Nephron (organoid): ENCODE measurements at regions not wholly inside any gene's neighbourhood (a gene's known extent, or its start where the extent isn't known, plus 50 kb on each side); places are given as distances from the start of the nearest gene placed in this dataset.

Experiments used
- H3K27ac Mint-ChIP-seq, 3 experiments: 2 replicates each; pipeline ENCODE4 v1.8.0; 2020; ENCODE audit warnings: mixed read lengths in 3 of 3, mild to moderate bottlenecking in 2 of 3, moderate library complexity in 1 of 3
- H3K27me3 Mint-ChIP-seq: 2 replicates; pipeline ENCODE4 v1.8.0; 2021; ENCODE audit warnings: low read depth, mild to moderate bottlenecking, moderate library complexity, mixed read lengths
- H3K36me3 Mint-ChIP-seq: 2 replicates; pipeline ENCODE4 v1.8.0; 2020; ENCODE audit warnings: low read depth, mixed read lengths
- H3K4me1 Mint-ChIP-seq: 2 replicates; pipeline ENCODE4 v1.8.0; 2020; ENCODE audit warnings: mixed read lengths
- H3K4me3 Mint-ChIP-seq, 3 experiments: 2 replicates each; pipeline ENCODE4 v1.8.0; 2020; ENCODE audit warnings: mild to moderate bottlenecking in 3 of 3, mixed read lengths in 3 of 3, moderate library complexity in 2 of 3
- H3K9me3 Mint-ChIP-seq: 2 replicates; pipeline ENCODE4 v1.8.0; 2020; ENCODE audit warnings: mixed read lengths
- TF ChIP-seq, protein P1 (sequence below), 3 experiments: fragments of 200-600 bp; sonication (generic); IDR thresholded peaks; one replicate each; pipeline ENCODE4 v1.5.0; 2021; ENCODE audit warnings: antibody characterized with exemption in 3 of 3; ENCODE audit not compliant: unreplicated experiment in 3 of 3

DNA sequence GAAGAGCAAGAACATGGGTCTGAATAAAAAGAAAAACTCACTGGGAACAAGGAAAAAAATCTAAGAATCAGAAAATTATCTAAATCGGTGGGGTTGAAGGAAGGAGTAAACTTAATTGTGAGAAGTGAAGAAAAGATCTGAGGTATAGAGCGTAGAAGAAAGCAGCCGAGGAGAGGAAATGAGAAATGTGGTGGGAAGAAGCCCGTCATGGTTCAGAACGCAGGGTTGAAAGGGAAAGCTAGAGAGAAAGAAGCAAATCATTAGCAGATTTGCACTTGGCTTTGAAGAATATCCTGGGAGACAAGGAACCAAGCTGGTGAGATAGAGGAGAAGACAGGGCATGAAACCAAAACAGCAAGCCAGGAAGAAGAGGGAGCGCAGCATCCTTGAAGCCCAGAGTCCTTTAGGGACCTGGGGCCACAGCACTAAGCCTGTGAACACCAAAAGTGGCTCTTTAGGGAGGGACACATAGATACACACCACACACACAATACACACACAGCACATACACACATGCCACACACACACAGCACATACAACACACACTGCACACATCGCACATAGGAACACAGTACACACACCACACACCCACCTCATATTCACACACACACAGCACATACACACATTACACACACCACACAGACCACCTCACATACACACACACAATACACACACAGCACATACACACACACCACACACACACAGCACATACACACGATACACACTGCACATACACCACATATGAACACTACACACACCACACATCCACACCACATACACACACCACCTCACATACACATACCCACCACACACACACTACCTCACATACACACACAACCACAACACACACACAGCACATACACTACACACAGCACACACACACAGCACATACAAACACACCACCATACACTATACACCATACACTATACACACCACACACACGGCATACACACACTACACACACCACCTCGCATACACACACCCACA lies 274.6 kb downstream of the ETAA1 start:
- peaks cover 18% of the 10 kb centered on the region for H3K4me1 Mint-ChIP-seq
- H3K9me3 Mint-ChIP-seq = no peaks in the 10 kb centered on the region
- TF ChIP-seq, protein P1, sequence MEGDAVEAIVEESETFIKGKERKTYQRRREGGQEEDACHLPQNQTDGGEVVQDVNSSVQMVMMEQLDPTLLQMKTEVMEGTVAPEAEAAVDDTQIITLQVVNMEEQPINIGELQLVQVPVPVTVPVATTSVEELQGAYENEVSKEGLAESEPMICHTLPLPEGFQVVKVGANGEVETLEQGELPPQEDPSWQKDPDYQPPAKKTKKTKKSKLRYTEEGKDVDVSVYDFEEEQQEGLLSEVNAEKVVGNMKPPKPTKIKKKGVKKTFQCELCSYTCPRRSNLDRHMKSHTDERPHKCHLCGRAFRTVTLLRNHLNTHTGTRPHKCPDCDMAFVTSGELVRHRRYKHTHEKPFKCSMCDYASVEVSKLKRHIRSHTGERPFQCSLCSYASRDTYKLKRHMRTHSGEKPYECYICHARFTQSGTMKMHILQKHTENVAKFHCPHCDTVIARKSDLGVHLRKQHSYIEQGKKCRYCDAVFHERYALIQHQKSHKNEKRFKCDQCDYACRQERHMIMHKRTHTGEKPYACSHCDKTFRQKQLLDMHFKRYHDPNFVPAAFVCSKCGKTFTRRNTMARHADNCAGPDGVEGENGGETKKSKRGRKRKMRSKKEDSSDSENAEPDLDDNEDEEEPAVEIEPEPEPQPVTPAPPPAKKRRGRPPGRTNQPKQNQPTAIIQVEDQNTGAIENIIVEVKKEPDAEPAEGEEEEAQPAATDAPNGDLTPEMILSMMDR (IDR thresholded peaks at IDR 0.05; ENCODE audit: unreplicated experiment in 3 of 3) = no peak
- no peaks in the 10 kb centered on the region for H3K36me3 Mint-ChIP-seq
- H3K27me3 Mint-ChIP-seq = no peaks in the 10 kb centered on the region
- H3K4me3 Mint-ChIP-seq = no peak overlapping the region
- H3K27ac Mint-ChIP-seq = no peak overlapping the region

DNA sequence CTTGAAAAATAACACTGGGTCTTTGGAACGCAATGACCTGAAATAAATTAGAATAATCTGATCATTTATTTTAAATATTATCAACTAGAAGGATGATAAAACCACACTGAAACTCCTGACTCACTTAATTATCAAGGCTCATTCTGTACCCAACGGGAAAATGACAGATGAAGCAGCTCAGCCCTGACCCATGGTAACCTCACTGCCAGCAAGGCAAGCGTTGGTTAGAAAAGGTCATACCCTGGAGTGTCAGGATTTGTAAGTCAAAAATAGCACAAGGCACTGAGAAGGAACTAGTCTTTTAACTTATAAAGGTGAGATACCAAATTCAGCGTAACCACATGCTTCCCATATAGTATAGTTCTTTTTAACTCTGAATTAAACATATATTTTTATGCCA lies 277.5 kb downstream of the ETAA1 start:
- Mint-ChIP-seq H3K4me3 (no peak overlapping the region), H3K36me3 (no peaks in the 10 kb centered on the region), H3K27me3 (no peaks in the 10 kb centered on the region), H3K4me1 (no peaks in the 10 kb centered on the region), H3K9me3 (no peaks in the 10 kb centered on the region), H3K27ac (no peak overlapping the region)
- TF ChIP-seq, protein P1 (IDR thresholded peaks at IDR 0.05; ENCODE audit: unreplicated experiment in 3 of 3) = no peak

DNA sequence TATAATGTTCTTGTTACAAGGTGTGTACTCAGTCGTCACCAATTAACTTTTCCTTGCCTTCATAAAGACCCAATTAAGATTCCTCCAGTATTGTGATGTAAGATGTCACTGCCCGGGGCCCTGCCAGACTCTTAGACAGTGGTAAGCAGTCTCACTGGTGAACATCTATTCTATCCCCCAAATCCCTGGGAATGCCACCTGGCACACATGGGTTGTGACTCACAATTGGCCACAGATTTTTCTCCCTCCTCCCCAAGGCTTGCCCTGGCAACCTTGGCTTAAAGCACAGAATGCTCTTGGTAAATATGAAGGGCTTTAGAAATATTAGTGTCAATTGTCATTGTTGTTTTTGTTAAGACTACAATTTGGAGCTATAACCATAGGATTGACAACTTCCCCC lies 287.9 kb downstream of the ETAA1 start:
- TF ChIP-seq, protein P1 (IDR thresholded peaks at IDR 0.05; ENCODE audit: unreplicated experiment in 3 of 3) = no peak
- Mint-ChIP-seq H3K4me3 (no peak overlapping the region), H3K9me3 (no peaks in the 10 kb centered on the region), H3K36me3 (no peaks in the 10 kb centered on the region), H3K27ac (no peak overlapping the region), H3K4me1 (no peaks in the 10 kb centered on the region), H3K27me3 (peaks cover 7% of the 10 kb centered on the region)

DNA sequence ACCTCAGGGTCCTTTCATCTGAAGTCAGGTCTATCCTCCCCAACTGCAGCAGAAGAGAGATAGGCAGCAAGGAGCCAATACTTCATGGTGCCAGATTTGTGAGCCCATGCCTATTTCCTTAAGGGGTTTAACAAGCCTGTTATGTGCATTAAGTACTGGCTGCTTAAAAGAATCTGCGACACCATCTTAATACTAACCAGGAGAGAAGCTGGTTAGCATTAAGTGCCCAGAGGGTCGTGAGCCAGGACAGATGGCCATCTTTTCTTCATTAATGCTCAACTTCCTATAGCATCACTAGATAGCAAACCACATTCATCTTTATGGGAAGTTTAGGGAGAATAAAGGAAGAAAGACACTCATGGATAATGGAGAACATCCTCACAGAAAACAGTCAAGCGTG lies 289.1 kb downstream of the ETAA1 start:
- Mint-ChIP-seq H3K9me3 (no peaks in the 10 kb centered on the region), H3K4me1 (no peaks in the 10 kb centered on the region), H3K36me3 (no peaks in the 10 kb centered on the region)

DNA sequence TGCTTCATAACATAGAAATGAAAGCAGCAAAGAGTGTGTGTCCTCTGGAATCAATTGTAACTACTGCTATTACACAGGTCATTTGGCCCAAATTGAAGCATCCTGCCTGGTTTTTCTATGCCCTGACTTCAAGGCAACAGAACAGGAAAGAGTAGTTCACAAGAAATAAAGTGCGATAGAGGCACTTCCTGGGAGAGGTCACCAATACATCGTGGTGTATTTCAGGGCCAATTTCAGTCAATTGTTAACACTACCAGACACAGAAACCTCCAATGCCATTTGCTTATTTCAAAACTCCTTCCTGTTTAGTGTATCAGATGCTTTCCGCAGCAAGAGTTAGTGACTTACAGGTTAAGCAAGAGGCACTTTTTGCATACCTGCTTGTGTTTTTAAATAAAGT lies 292.1 kb downstream of the ETAA1 start:
- H3K4me1 Mint-ChIP-seq = peaks cover 7% of the 10 kb centered on the region
- H3K36me3 Mint-ChIP-seq = no peaks in the 10 kb centered on the region
- TF ChIP-seq, protein P1 (IDR thresholded peaks at IDR 0.05; ENCODE audit: unreplicated experiment in 3 of 3) = no peak
- H3K27ac Mint-ChIP-seq = no peak overlapping the region
- H3K27me3 Mint-ChIP-seq = peaks cover 7% of the 10 kb centered on the region
- H3K9me3 Mint-ChIP-seq = no peaks in the 10 kb centered on the region
- H3K4me3 Mint-ChIP-seq = no peak overlapping the region

More for the DNA sequence above, 289.1 kb downstream of the ETAA1 start:
- TF ChIP-seq, protein P1 (IDR thresholded peaks at IDR 0.05; ENCODE audit: unreplicated experiment in 3 of 3) = no peak
- no peak overlapping the region for H3K27ac Mint-ChIP-seq
- no peak overlapping the region for H3K4me3 Mint-ChIP-seq
- peaks cover 7% of the 10 kb centered on the region for H3K27me3 Mint-ChIP-seq

DNA sequence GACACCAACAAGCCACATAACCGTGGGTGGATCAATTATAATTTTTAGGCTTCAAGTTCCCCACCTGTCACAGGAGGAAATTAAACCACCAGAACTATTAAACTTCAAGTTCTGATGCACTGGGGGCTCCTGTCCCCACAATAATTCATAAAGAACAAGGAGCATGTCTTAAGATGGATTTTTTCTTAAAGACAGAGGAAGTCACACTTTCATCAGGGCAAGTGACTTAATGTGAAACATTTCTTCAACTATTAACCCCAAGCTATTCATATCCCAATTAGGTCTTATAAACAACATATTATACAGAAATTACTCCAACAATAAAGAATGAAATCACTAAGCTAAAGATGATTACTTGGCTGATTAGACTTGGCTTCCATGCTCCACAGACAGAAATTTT lies 292.5 kb downstream of the ETAA1 start:
- Mint-ChIP-seq H3K4me3 (no peak overlapping the region), H3K27ac (no peak overlapping the region), H3K36me3 (no peaks in the 10 kb centered on the region), H3K9me3 (no peaks in the 10 kb centered on the region), H3K27me3 (peaks cover 7% of the 10 kb centered on the region), H3K4me1 (peaks cover 12% of the 10 kb centered on the region)
- TF ChIP-seq, protein P1 (IDR thresholded peaks at IDR 0.05; ENCODE audit: unreplicated experiment in 3 of 3) = no peak
